Karpas-422 (cell line): ENCODE measurements at regions not wholly inside any gene's neighbourhood (a gene's known extent, or its start where the extent isn't known, plus 50 kb on each side); places are given as distances from the start of the nearest gene placed in this dataset.
"Not testable (repeated sequence)": the region's sequence is repeated elsewhere in the genome, so short reads cannot be mapped to it uniquely, and the experiment has no call there.

Source experiments
- DNase-seq: peaks from one replicate; pipeline ENCODE4 v3.0.0-alpha.2; 2015
- H2AFZ ChIP-seq: fragments of 200-600 bp; sonication (generic); 2 replicates; pipeline ENCODE4 v1.6.1; 2014; ENCODE audit warnings: antibody characterized with exemption, low read length, mixed read lengths
- H3K27ac ChIP-seq: fragments of 200-600 bp; sonication (generic); 2 replicates; pipeline ENCODE4 v1.5.1; 2014; ENCODE audit warnings: mild to moderate bottlenecking, low read length, moderate library complexity
- H3K27me3 ChIP-seq: fragments of 200-600 bp; sonication (generic); 2 replicates; pipeline ENCODE4 v1.6.1; 2014; ENCODE audit warnings: low read length, mixed read lengths
- H3K36me3 ChIP-seq: fragments of 200-600 bp; sonication (generic); 2 replicates; pipeline ENCODE4 v1.6.1; 2014; ENCODE audit warnings: low read length, mixed read lengths; ENCODE audit not compliant: insufficient read depth
- H3K4me1 ChIP-seq: fragments of 200-600 bp; sonication (generic); 2 replicates; pipeline ENCODE4 v1.6.1; 2014; ENCODE audit warnings: mild to moderate bottlenecking, low read length, mixed read lengths
- H3K4me2 ChIP-seq: fragments of 200-600 bp; sonication (generic); 2 replicates; pipeline ENCODE4 v1.6.1; 2014; ENCODE audit warnings: low read length, low read depth, mild to moderate bottlenecking; ENCODE audit not compliant: poor library complexity, severe bottlenecking
- H3K4me3 ChIP-seq: fragments of 200-600 bp; sonication (generic); 2 replicates; pipeline ENCODE4 v1.5.1; 2014; ENCODE audit warnings: mild to moderate bottlenecking, antibody characterized with exemption, low read length, mixed read lengths
- H3K79me2 ChIP-seq: fragments of 200-600 bp; sonication (generic); 2 replicates; pipeline ENCODE4 v1.6.1; 2014; ENCODE audit warnings: mild to moderate bottlenecking, low read length, mixed read lengths
- H3K9ac ChIP-seq: fragments of 200-600 bp; sonication (generic); 2 replicates; pipeline ENCODE4 v1.6.0; 2014; ENCODE audit warnings: low read length
- H3K9me2 ChIP-seq: fragments of 200-600 bp; sonication (generic), shearing (Covaris generic); replicated peaks from 2 replicates; pipeline ENCODE4 v1.6.0; 2014; ENCODE audit warnings: mild to moderate bottlenecking, low read length, moderate library complexity; ENCODE audit not compliant: insufficient read depth
- H3K9me3 ChIP-seq: fragments of 300-700, 200-600 bp; sonication (generic); 2 replicates; pipeline ENCODE4 v1.6.1; 2014; ENCODE audit warnings: low read length, mixed read lengths
- H4K20me1 ChIP-seq: fragments of 200-600 bp; sonication (generic); 2 replicates; pipeline ENCODE4 v1.6.1; 2014; ENCODE audit warnings: mild to moderate bottlenecking, antibody characterized with exemption, low read length, low read depth; ENCODE audit not compliant: insufficient read depth

DNA sequence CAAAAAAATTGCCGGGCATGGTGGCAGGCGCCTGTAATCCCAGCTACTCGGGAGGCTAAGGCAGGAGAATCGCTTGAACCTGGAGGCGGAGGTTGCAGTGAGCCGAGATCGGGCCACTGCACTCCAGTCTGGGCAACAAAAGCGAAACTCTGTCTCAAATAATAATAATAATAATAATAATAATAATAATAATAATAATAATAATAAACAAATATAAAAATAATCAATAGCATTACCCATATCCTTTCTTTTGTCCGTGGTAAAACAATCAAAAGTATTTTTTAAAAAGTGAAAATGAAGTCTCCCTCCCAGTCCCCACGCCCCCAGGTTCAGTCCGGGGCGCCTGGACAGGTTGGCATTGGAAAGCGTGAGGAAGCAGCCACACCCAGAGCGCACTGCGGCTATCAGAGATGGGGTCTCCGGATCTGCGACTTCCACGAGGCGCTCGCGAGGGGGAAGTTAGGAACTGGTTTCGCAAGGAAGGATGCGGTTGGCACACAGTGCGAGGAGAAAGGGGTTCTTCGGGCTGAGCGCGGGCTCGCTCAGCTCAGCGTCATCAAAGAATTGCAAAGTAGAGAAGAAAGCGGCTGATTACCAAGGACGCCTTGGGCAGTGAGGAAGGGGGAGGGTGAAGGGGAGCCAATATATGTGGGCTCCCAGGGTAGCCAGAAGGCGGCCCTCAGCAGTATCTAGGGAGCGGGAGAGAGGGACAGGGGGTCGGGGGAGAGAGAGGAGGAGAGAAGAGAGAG, 69.5 kb upstream of the EPHB3 start:
- Histone ChIP-seq H3K36me3 (no peaks in the 10 kb centered on the region), H3K4me3 (no peak overlapping the region), H3K9ac (no peak overlapping the region), H3K4me2 (no peak overlapping the region), H3K4me1 (peaks cover 6% of the 10 kb centered on the region), H3K27ac (no peak overlapping the region), H2AFZ (no peak overlapping the region), H3K9me2 (no peaks in the 10 kb centered on the region), H3K27me3 (0 out of 2 replicates have a peak, but pooled peaks cover 2% of the 10 kb centered on the region), H3K79me2 (no peaks in the 10 kb centered on the region), H3K9me3 (no peaks in the 10 kb centered on the region), H4K20me1 (no peaks in the 10 kb centered on the region)
- DNase-seq, result no peak

- no peak overlapping the region for H2AFZ ChIP-seq
- H3K36me3 ChIP-seq, result no peaks in the 10 kb centered on the region
- no peaks in the 10 kb centered on the region for H3K27me3 ChIP-seq
- H3K27ac ChIP-seq, result no peak overlapping the region
- no peaks in the 10 kb centered on the region for H3K9me2 ChIP-seq
- H3K4me1 ChIP-seq, result no peaks in the 10 kb centered on the region
- H3K79me2 ChIP-seq, result no peaks in the 10 kb centered on the region
- no peak for DNase-seq
- H3K4me2 ChIP-seq, result no peak overlapping the region
- no peak overlapping the region for H3K4me3 ChIP-seq
- H3K9me3 ChIP-seq, result no peaks in the 10 kb centered on the region
- no peaks in the 10 kb centered on the region for H4K20me1 ChIP-seq
- H3K9ac ChIP-seq, result no peak overlapping the region
Observed at GRCh38 chr3:184496933-184497332, 64.7 kb upstream of the EPHB3 start.

DNA sequence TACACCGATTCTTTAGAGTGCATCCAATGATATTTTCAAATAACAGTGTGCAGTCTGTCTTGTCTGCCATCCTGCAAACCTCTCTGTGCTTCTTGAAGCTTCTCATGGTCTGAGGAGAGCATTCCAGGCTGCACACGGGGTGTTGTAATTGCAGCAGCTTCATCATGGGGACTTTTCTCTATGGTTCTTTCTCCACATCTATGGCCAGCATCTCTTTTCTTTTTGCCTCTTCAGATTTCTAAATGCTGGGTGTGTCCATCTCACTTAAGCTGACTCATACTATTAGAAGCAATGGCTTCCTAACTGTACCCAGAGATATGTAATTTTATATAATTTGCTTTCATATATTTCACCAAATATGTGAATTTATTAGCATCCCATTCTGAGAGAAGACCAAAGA, 63.8 kb upstream of the EPHB3 start:
- Histone ChIP-seq H2AFZ (no peak overlapping the region), H3K79me2 (no peaks in the 10 kb centered on the region), H3K4me2 (no peak overlapping the region), H4K20me1 (no peaks in the 10 kb centered on the region), H3K9me2 (no peaks in the 10 kb centered on the region), H3K36me3 (no peaks in the 10 kb centered on the region), H3K4me3 (no peak overlapping the region), H3K27me3 (no peaks in the 10 kb centered on the region), H3K9me3 (no peaks in the 10 kb centered on the region), H3K27ac (no peak overlapping the region), H3K9ac (no peak overlapping the region), H3K4me1 (no peaks in the 10 kb centered on the region)
- DNase-seq, result no peak

- no peak overlapping the region for H3K4me2 ChIP-seq
- H4K20me1 ChIP-seq, result no peaks in the 10 kb centered on the region
- H3K36me3 ChIP-seq, result no peaks in the 10 kb centered on the region
- no peaks in the 10 kb centered on the region for H3K4me1 ChIP-seq
- H3K27ac ChIP-seq, result no peak overlapping the region
- no peaks in the 10 kb centered on the region for H3K9me2 ChIP-seq
- H2AFZ ChIP-seq, result no peak overlapping the region
- no peaks in the 10 kb centered on the region for H3K79me2 ChIP-seq
- DNase-seq, result no peak
- H3K27me3 ChIP-seq, result no peaks in the 10 kb centered on the region
- no peak overlapping the region for H3K4me3 ChIP-seq
- no peak overlapping the region for H3K9ac ChIP-seq
- H3K9me3 ChIP-seq, result no peaks in the 10 kb centered on the region
Observed at GRCh38 chr3:184498986-184499606, 62.5 kb upstream of the EPHB3 start.

DNA sequence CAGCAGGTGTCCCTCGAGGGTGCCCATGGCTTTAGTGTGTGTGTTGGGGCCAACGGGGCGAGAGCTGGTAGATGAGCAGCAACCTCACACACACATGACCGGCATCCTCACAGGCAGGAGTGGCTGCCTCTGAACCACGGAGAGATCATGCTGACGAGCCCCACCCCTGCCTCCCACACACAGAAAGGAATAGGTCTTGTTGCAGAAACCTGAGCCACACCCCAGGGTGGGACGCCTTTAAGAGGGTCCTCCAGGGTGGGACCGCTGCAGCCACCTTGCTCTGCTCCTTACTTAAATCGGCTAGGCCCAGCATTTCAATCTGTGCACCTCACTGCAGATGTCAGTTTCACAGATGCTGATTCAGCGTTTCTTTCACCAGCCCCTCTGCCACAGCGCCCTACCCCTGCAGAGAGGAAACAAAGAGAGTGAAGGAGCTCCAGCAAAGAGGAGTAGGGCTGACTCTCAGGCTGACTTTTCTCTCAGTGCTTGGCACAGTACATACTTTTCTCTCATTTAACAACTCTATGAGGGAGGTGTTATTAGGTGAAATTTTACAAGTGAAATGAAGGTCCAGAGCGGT, 61.2 kb upstream of the EPHB3 start:
- Histone ChIP-seq H3K36me3 (no peaks in the 10 kb centered on the region), H3K27me3 (no peaks in the 10 kb centered on the region), H3K9ac (no peak overlapping the region), H3K9me3 (no peaks in the 10 kb centered on the region), H3K9me2 (no peaks in the 10 kb centered on the region), H3K27ac (no peak overlapping the region), H3K4me2 (no peak overlapping the region), H3K79me2 (no peaks in the 10 kb centered on the region), H3K4me3 (no peak overlapping the region), H2AFZ (no peak overlapping the region), H3K4me1 (no peaks in the 10 kb centered on the region), H4K20me1 (no peaks in the 10 kb centered on the region)
- no peak for DNase-seq

- H3K36me3 ChIP-seq, result no peaks in the 10 kb centered on the region
- no peak overlapping the region for H2AFZ ChIP-seq
- H4K20me1 ChIP-seq, result no peaks in the 10 kb centered on the region
- no peak overlapping the region for H3K9ac ChIP-seq
- no peaks in the 10 kb centered on the region for H3K79me2 ChIP-seq
- no peak for DNase-seq
- H3K4me3 ChIP-seq, result no peak overlapping the region
- no peak overlapping the region for H3K27ac ChIP-seq
- H3K9me3 ChIP-seq, result no peaks in the 10 kb centered on the region
- H3K4me2 ChIP-seq, result no peak overlapping the region
- H3K27me3 ChIP-seq, result no peaks in the 10 kb centered on the region
- H3K4me1 ChIP-seq, result no peaks in the 10 kb centered on the region
- no peaks in the 10 kb centered on the region for H3K9me2 ChIP-seq
Observed at GRCh38 chr3:184502123-184502667, 59.4 kb upstream of the EPHB3 start.

DNA sequence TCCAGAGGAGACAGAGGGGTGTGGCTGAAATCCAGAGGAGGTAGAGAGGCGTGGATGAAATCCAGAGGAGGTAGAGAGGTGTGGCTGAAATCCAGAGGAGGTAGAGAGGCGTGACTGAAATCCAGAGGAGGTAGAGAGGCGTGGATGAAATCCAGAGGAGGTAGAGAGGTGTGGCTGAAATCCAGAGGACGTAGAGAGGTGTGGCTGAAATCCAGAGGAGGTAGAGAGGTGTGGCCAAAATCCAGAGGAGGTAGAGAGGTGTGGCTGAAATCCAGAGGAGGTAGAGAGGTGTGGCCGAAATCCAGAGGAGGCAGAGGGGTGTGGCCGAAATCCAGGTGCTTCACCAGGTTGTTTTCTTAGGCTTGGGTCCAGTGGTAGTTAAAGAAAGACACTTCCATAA, 58.7 kb upstream of the EPHB3 start:
- not testable (repeated sequence) for H3K27ac ChIP-seq, H3K9ac ChIP-seq, H3K4me3 ChIP-seq, H3K36me3 ChIP-seq, H2AFZ ChIP-seq, H3K27me3 ChIP-seq, H3K4me2 ChIP-seq, H3K79me2 ChIP-seq, H3K9me2 ChIP-seq, H3K4me1 ChIP-seq, H4K20me1 ChIP-seq, H3K9me3 ChIP-seq, DNase-seq

DNA sequence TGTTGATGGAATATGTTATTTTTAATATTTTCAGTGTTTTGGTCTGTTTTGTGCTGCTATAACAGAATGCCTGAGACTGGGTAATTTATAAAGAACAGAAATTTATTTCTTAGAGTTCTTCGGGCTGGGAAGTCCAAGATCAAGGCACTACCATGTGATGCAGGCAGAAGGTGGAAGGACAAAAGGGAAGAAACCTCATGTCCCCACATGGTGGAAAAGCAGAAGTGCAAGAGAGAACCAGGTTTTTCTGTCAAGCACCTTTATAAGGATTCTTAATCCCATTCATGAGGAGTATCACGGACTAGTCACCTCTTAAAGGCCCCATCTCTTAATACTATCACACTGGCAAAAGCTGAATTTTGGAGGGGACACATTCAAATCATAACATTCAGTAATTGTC, 57.9 kb upstream of the EPHB3 start:
- Histone ChIP-seq H3K4me3 (no peak overlapping the region), H3K9me3 (no peaks in the 10 kb centered on the region), H3K4me1 (no peaks in the 10 kb centered on the region), H3K9me2 (no peaks in the 10 kb centered on the region), H3K4me2 (no peak overlapping the region), H3K27ac (no peak overlapping the region), H4K20me1 (no peaks in the 10 kb centered on the region), H2AFZ (no peak overlapping the region), H3K79me2 (no peaks in the 10 kb centered on the region), H3K27me3 (no peaks in the 10 kb centered on the region), H3K9ac (no peak overlapping the region), H3K36me3 (no peaks in the 10 kb centered on the region)
- peak; percentile 52 for DNase-seq
